HG03097 (cell line): ENCODE measurements at regions not wholly inside any gene's neighbourhood (a gene's known extent, or its start where the extent isn't known, plus 50 kb on each side); places are given as distances from the start of the nearest gene placed in this dataset.

Source experiments
- ATAC-seq: cut with Tn5 transposase; IDR thresholded peaks from one replicate; pipeline ENCODE4 v1.9.1; 2021; ENCODE audit not compliant: unreplicated experiment, low FRiP score

- ATAC-seq = no peak
These were observed 585.2 kb upstream of the C9orf72 start for GRCh38 chr9:28158451-28158850.

GRCh38 chr9:28163619-28164018 lies 590.3 kb upstream of the C9orf72 start:
- ATAC-seq = no peak

- ATAC-seq = no peak
These were observed 592.9 kb upstream of the C9orf72 start for GRCh38 chr9:28166179-28166578.

GRCh38 chr9:28177142-28177541 lies 603.9 kb upstream of the C9orf72 start:
- ATAC-seq = no peak

GRCh38 chr9:28177925-28178324 lies 604.6 kb upstream of the C9orf72 start:
- no peak for ATAC-seq

GRCh38 chr9:28179893-28180292 lies 606.6 kb upstream of the C9orf72 start:
- ATAC-seq = no peak

GRCh38 chr9:28190981-28191380 lies 617.7 kb upstream of the C9orf72 start:
- ATAC-seq = no peak

- no peak for ATAC-seq
These were observed 624.4 kb upstream of the C9orf72 start for GRCh38 chr9:28197653-28198052.

GRCh38 chr9:28203036-28203435 lies 629.8 kb upstream of the C9orf72 start:
- no peak for ATAC-seq

- no peak for ATAC-seq
These were observed 633.0 kb upstream of the C9orf72 start for GRCh38 chr9:28206280-28206679.

- ATAC-seq = no peak
These were observed 634.4 kb upstream of the C9orf72 start for GRCh38 chr9:28207657-28208056.

GRCh38 chr9:28209130-28209529 lies 635.8 kb upstream of the C9orf72 start:
- ATAC-seq = no peak

GRCh38 chr9:28212979-28213378 lies 639.7 kb upstream of the C9orf72 start:
- no peak for ATAC-seq

GRCh38 chr9:28215536-28216299 lies 642.4 kb upstream of the C9orf72 start:
- ATAC-seq = no peak

GRCh38 chr9:28232686-28233085 lies 659.4 kb upstream of the C9orf72 start:
- ATAC-seq = no peak

GRCh38 chr9:28234133-28234893 lies 661.0 kb upstream of the C9orf72 start:
- ATAC-seq = no peak

GRCh38 chr9:28234894-28235277 lies 661.6 kb upstream of the C9orf72 start:
- ATAC-seq = no peak

GRCh38 chr9:28249424-28249823 lies 676.1 kb upstream of the C9orf72 start:
- ATAC-seq = no peak

- ATAC-seq = no peak
These were observed 681.9 kb upstream of the C9orf72 start for GRCh38 chr9:28255174-28255573.

GRCh38 chr9:28260330-28260729 lies 687.0 kb upstream of the C9orf72 start:
- ATAC-seq = no peak

- ATAC-seq = no peak
These were observed 691.1 kb upstream of the C9orf72 start for GRCh38 chr9:28264368-28264767.

GRCh38 chr9:28267351-28267750 lies 694.1 kb upstream of the C9orf72 start:
- ATAC-seq = no peak
